Spleen (tissue), 11 donors: ENCODE measurements at regions not wholly inside any gene's neighbourhood (a gene's known extent, or its start where the extent isn't known, plus 50 kb on each side); places are given as distances from the start of the nearest gene placed in this dataset.
"Not testable (repeated sequence)": the region's sequence is repeated elsewhere in the genome, so short reads cannot be mapped to it uniquely, and the experiment has no call there.

Experiments used
- DNase-seq: peaks from one replicate; pipeline ENCODE4 v3.0.0-alpha.2; 2020
- H3K27ac ChIP-seq, 8 donors: fragments of 200-600 bp; sonication (generic) in 7 of 8; 1 replicate in 4 of 8; 2 replicates in 4 of 8; pipeline versions ENCODE4 v1.5.0 to v1.8.0; 2016 to 2021; ENCODE audit warnings: inconsistent platforms in 4 of 8, mild to moderate bottlenecking in 4 of 8, moderate library complexity in 1 of 8
- H3K27me3 ChIP-seq, 7 donors: fragments of 200-600 bp; sonication (generic) in 6 of 7; replicated peaks in 1 of 7; 1 replicate in 4 of 7; 2 replicates in 3 of 7; pipeline versions ENCODE4 v1.5.0 to v1.8.0; 2016 to 2021; ENCODE audit warnings: inconsistent platforms in 3 of 7, mild to moderate bottlenecking in 1 of 7
- H3K36me3 ChIP-seq, 6 donors: fragments of 200-600 bp; sonication (generic) in 5 of 6; 1 replicate in 4 of 6; 2 replicates in 2 of 6; pipeline versions ENCODE4 v1.5.0 to v1.8.0; 2016 to 2021; ENCODE audit warnings: inconsistent platforms in 2 of 6
- H3K4me1 ChIP-seq, 6 donors: fragments of 200-600 bp; sonication (generic) in 5 of 6; 1 replicate in 3 of 6; 2 replicates in 3 of 6; pipeline versions ENCODE4 v1.5.0 to v1.8.0; 2016 to 2021; ENCODE audit warnings: inconsistent platforms in 3 of 6
- H3K4me3 ChIP-seq, 8 donors: fragments of 200-600 bp; sonication (generic) in 7 of 8; 1 replicate in 4 of 8; 2 replicates in 4 of 8; pipeline versions ENCODE4 v1.5.0 to v1.8.0; 2016 to 2021; ENCODE audit warnings: inconsistent platforms in 4 of 8, mild to moderate bottlenecking in 4 of 8, moderate library complexity in 2 of 8
- H3K9me3 ChIP-seq, 8 donors: fragments of 200-600 bp; sonication (generic) in 7 of 8; 1 replicate in 4 of 8; 2 replicates in 4 of 8; pipeline versions ENCODE4 v1.5.0 to v1.8.0; 2016 to 2021; ENCODE audit warnings: inconsistent platforms in 4 of 8
- CTCF ChIP-seq, 11 experiments: fragments of 200-600 bp in 7 of 11; fragments of 450-650 bp in 4 of 11; sonication (generic) in 4 of 11; IDR thresholded peaks in 8 of 11; conservative IDR thresholded peaks in 3 of 11; 1 replicate in 7 of 11; 2 replicates in 4 of 11; pipeline versions ENCODE4 v1.4.0 to v1.8.0; 2016 to 2021; ENCODE audit warnings: antibody characterized with exemption in 11 of 11, inconsistent platforms in 4 of 11, mild to moderate bottlenecking in 1 of 11
- POLR2A ChIP-seq, 3 donors: fragments of 450-650 bp; IDR thresholded peaks; one replicate each; pipeline ENCODE4 v1.5.1; 2017; ENCODE audit warnings: antibody characterized with exemption in 3 of 3, mild to moderate bottlenecking in 1 of 3
- POLR2AphosphoS5 ChIP-seq, 3 donors: sonication (generic); formaldehyde crosslinking; IDR thresholded peaks; one replicate each; pipeline ENCODE4 v1.5.1; 2017; ENCODE audit warnings: antibody characterized with exemption in 3 of 3
- WGBS, 5 donors: extraction: QIAGEN DNeasy Blood & Tissue Kit in 3 of 5; methylation state at CpG; one replicate each; pipeline versions ENCODE4 v1.1.5 to v1.1.7; 2013 to 2018; 5-methylcytosine and 5-hydroxymethylcytosine counted together
- intact Hi-C: fragments of 100-400 bp; cut with DNase I; formaldehyde crosslinking; loops from one replicate; pipeline ENCODE4 v1.15.0; 2023; ENCODE audit warnings: low total_unique reads
- donor health status: healthy with polysubstance abuse.
- donor health status: DM: no; HTN: no; CAD: no; lungs with moderate emphysema.
- donor health status: DM: no; HTN: no; CAD: no.
- donor health status: Bipolar disorder and iron deficiency.
- donor health status: healthy.
- donor health status: DM: no; HTN: no; CAD: no.
- donor health status: DM: yes; HTN: yes; CAD: no.

GRCh38 chr20:50453533-50454244 is 56.5 kb upstream of the PTPN1 start:
- Histone ChIP-seq H3K36me3 (no peaks in the 10 kb centered on the region), H3K4me3 (no peak overlapping the region), H3K4me1 (peaks cover 0 to 55% (median 24%) of the 10 kb centered on the region in 6 donors), H3K9me3 (no peaks in the 10 kb centered on the region), H3K27ac (peak overlapping the region in 1 of 8 donors; percentile 8), H3K27me3 (peaks cover 0 to 47% (median 3%) of the 10 kb centered on the region in 7 donors)
- WGBS, 5 donors: 71 to 83% (median 77%) methylated on average over 6 of the region's 6 CpGs
- intact Hi-C loops: no loop called here
- TF ChIP-seq CTCF (IDR thresholded peaks at IDR 0.05 in 8 of 11, conservative IDR thresholded peaks at IDR 0.05 in 3 of 11) (no peak), POLR2AphosphoS5 (IDR thresholded peaks at IDR 0.05) (no peak), POLR2A (IDR thresholded peaks at IDR 0.05) (no peak)
- DNase-seq: no peak

GRCh38 chr20:50455245-50455644 is 54.9 kb upstream of the PTPN1 start:
- DNase-seq, intact Hi-C loops, H3K9me3 ChIP-seq, H3K36me3 ChIP-seq, H3K4me3 ChIP-seq: not testable (repeated sequence)
- 87 to 92% (median 90%) methylated on average over 5 of the region's 5 CpGs for WGBS, 5 donors
- peak overlapping the region in 2 of 8 donors; percentile 36 to 80 for H3K27ac ChIP-seq
- H3K27me3 ChIP-seq: peaks cover 0 to 37% (median 3%) of the 10 kb centered on the region in 7 donors
- peaks cover 0 to 56% (median 22%) of the 10 kb centered on the region in 6 donors for H3K4me1 ChIP-seq

DNA sequence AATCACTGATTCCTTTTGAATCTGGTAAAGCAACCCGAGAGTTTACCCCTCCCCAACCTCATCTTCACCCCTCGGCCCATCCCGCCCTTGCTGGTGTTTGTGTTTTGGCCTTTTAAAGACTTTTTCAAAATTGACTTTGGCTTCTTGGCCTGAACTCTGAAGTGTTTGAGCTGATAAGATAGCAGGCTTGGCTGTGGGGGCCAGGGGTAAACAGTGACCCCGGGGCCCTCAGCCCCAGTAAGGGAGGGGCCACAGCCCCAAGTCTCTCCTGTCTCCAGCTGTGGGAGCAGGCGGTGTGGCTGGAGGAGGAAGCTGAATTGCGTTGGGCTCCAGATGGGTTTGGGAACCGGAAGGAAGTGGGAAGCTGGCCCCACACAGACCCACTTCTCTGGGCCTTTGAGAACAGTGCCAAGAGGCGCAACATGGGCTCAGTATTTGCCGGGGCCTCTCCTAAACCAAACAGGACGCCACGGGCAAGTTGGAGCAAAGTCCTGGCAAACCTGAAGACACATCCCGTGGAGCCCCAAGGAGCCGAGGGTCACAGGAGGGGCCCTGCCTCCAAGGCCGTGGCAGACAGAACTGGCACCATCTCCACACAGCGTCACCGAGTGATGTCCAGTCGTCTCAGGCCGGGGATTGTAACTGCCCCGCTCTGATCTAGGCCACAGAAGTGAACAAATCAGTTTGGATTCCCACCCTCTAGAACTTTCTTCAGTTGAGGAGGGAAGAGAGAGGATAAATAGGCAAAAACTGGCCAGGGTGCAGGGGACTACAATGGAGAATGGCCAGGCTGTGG is 54.3 kb upstream of the PTPN1 start:
- H3K27me3 ChIP-seq: peaks cover 0 to 37% (median 3%) of the 10 kb centered on the region in 7 donors
- H3K27ac ChIP-seq: peak overlapping the region in 5 of 8 donors; percentile 28 to 80 (median 43)
- intact Hi-C loops: no loop called here
- no peak for DNase-seq
- H3K36me3 ChIP-seq: no peaks in the 10 kb centered on the region
- H3K4me3 ChIP-seq: no peak overlapping the region
- peaks cover under 1 to 56% (median 22%) of the 10 kb centered on the region in 6 donors for H3K4me1 ChIP-seq
- TF ChIP-seq POLR2AphosphoS5 (IDR thresholded peaks at IDR 0.05): no peak
- TF ChIP-seq POLR2A (IDR thresholded peaks at IDR 0.05): no peak
- no peak for TF ChIP-seq CTCF (IDR thresholded peaks at IDR 0.05 in 8 of 11, conservative IDR thresholded peaks at IDR 0.05 in 3 of 11)
- WGBS, 5 donors: 28 to 51% (median 40%) methylated on average over 18 to 19 of the region's 19 CpGs
- H3K9me3 ChIP-seq: no peaks in the 10 kb centered on the region

DNA sequence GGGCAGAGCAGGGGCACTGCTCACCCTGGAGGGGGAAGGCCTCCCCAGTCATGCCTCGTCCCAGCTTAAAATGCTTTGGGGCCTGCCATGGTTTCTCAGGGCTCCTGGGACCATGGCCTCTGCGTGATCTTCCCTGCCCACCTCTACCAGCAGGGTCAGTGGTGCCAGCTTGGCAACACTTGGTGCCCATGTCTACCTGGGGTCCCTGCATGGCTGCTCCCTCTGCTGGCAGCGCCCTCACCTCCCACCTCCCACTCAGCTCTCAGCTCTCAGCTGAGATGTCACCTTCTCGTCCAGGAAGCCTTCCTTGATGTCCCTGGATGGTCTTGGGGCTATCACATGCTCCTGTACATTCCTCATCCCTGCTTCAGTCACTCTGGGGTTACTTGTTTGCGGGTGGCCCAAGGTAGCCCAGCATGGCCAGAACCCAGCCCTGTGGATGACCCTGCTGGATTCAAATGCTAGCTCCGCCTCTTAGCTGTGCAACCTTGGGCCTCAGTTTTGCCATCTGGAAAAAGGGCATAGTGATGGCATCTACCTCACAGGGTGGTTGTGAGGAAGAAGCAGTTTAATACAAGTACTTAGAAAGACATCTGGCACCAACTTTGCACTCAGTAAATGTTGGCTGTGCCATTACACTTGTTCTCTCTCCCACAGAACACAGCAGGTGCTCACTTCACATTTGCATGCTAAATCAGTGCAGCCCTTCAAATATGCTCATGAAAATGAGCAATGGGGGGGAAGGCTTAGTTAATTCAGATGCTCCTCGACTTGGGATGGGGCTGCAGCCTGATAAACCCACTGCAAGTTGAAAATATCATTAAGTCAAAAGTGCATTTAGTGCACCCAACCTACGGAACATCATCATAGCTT is 53.5 kb upstream of the PTPN1 start:
- peak overlapping the region in 5 of 8 donors; percentile 28 to 80 (median 43) for H3K27ac ChIP-seq
- no peaks in the 10 kb centered on the region for H3K9me3 ChIP-seq
- DNase-seq: no peak
- peaks cover 0 to 29% (median 0%) of the 10 kb centered on the region in 7 donors for H3K27me3 ChIP-seq
- TF ChIP-seq POLR2A (IDR thresholded peaks at IDR 0.05): no peak
- TF ChIP-seq CTCF (IDR thresholded peaks at IDR 0.05 in 8 of 11, conservative IDR thresholded peaks at IDR 0.05 in 3 of 11): peak in 1 of 11 experiments; percentile 8
- WGBS, 5 donors: 78 to 88% (median 84%) methylated on average over 7 to 8 of the region's 8 CpGs
- H3K4me1 ChIP-seq: peaks cover 0 to 52% (median 18%) of the 10 kb centered on the region in 6 donors
- H3K36me3 ChIP-seq: no peaks in the 10 kb centered on the region
- intact Hi-C loops: no loop called here
- H3K4me3 ChIP-seq: no peak overlapping the region
